Right lobe of liver (tissue), 4 donors: ENCODE measurements at regions not wholly inside any gene's neighbourhood (a gene's known extent, or its start where the extent isn't known, plus 50 kb on each side); places are given as distances from the start of the nearest gene placed in this dataset.

Source experiments
- POLR2A ChIP-seq: fragments of 450-650 bp; IDR thresholded peaks from one replicate; pipeline ENCODE4 v1.6.1; 2017; ENCODE audit warnings: antibody characterized with exemption, mild to moderate bottlenecking
- TF ChIP-seq, protein P1 (sequence below), 4 donors: fragments of 200-600 bp in 3 of 4; fragments of 450-650 bp in 1 of 4; IDR thresholded peaks; one replicate each; pipeline versions ENCODE4 v1.5.1 to v1.8.0; 2016 to 2022; ENCODE audit warnings: antibody characterized with exemption in 4 of 4, mild to moderate bottlenecking in 2 of 4
- donor health status: DM: no; HTN: no; CAD: no.
- donor health status: DM: no; HTN: no; CAD: no.
- donor health status: DM: no; HTN: yes; CAD: no.

GRCh38 chr5:125357660-125358059, 611.2 kb upstream of the ZNF608 start:
- TF ChIP-seq, protein P1, sequence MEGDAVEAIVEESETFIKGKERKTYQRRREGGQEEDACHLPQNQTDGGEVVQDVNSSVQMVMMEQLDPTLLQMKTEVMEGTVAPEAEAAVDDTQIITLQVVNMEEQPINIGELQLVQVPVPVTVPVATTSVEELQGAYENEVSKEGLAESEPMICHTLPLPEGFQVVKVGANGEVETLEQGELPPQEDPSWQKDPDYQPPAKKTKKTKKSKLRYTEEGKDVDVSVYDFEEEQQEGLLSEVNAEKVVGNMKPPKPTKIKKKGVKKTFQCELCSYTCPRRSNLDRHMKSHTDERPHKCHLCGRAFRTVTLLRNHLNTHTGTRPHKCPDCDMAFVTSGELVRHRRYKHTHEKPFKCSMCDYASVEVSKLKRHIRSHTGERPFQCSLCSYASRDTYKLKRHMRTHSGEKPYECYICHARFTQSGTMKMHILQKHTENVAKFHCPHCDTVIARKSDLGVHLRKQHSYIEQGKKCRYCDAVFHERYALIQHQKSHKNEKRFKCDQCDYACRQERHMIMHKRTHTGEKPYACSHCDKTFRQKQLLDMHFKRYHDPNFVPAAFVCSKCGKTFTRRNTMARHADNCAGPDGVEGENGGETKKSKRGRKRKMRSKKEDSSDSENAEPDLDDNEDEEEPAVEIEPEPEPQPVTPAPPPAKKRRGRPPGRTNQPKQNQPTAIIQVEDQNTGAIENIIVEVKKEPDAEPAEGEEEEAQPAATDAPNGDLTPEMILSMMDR (IDR thresholded peaks at IDR 0.05) = no peak
- no peak for TF ChIP-seq POLR2A
